Karpas-422 (cell line): ENCODE measurements at regions not wholly inside any gene's neighbourhood (a gene's known extent, or its start where the extent isn't known, plus 50 kb on each side); places are given as distances from the start of the nearest gene placed in this dataset.

Experiments
- DNase-seq: peaks from one replicate; pipeline ENCODE4 v3.0.0-alpha.2; 2015
- H2AFZ ChIP-seq: fragments of 200-600 bp; sonication (generic); 2 replicates; pipeline ENCODE4 v1.6.1; 2014; ENCODE audit warnings: antibody characterized with exemption, low read length, mixed read lengths
- H3K27ac ChIP-seq: fragments of 200-600 bp; sonication (generic); 2 replicates; pipeline ENCODE4 v1.5.1; 2014; ENCODE audit warnings: mild to moderate bottlenecking, low read length, moderate library complexity
- H3K27me3 ChIP-seq: fragments of 200-600 bp; sonication (generic); 2 replicates; pipeline ENCODE4 v1.6.1; 2014; ENCODE audit warnings: low read length, mixed read lengths
- H3K36me3 ChIP-seq: fragments of 200-600 bp; sonication (generic); 2 replicates; pipeline ENCODE4 v1.6.1; 2014; ENCODE audit warnings: low read length, mixed read lengths; ENCODE audit not compliant: insufficient read depth
- H3K4me1 ChIP-seq: fragments of 200-600 bp; sonication (generic); 2 replicates; pipeline ENCODE4 v1.6.1; 2014; ENCODE audit warnings: mild to moderate bottlenecking, low read length, mixed read lengths
- H3K4me2 ChIP-seq: fragments of 200-600 bp; sonication (generic); 2 replicates; pipeline ENCODE4 v1.6.1; 2014; ENCODE audit warnings: low read length, low read depth, mild to moderate bottlenecking; ENCODE audit not compliant: poor library complexity, severe bottlenecking
- H3K4me3 ChIP-seq: fragments of 200-600 bp; sonication (generic); 2 replicates; pipeline ENCODE4 v1.5.1; 2014; ENCODE audit warnings: mild to moderate bottlenecking, antibody characterized with exemption, low read length, mixed read lengths
- H3K79me2 ChIP-seq: fragments of 200-600 bp; sonication (generic); 2 replicates; pipeline ENCODE4 v1.6.1; 2014; ENCODE audit warnings: mild to moderate bottlenecking, low read length, mixed read lengths
- H3K9ac ChIP-seq: fragments of 200-600 bp; sonication (generic); 2 replicates; pipeline ENCODE4 v1.6.0; 2014; ENCODE audit warnings: low read length
- H3K9me2 ChIP-seq: fragments of 200-600 bp; sonication (generic), shearing (Covaris generic); replicated peaks from 2 replicates; pipeline ENCODE4 v1.6.0; 2014; ENCODE audit warnings: mild to moderate bottlenecking, low read length, moderate library complexity; ENCODE audit not compliant: insufficient read depth
- H3K9me3 ChIP-seq: fragments of 300-700, 200-600 bp; sonication (generic); 2 replicates; pipeline ENCODE4 v1.6.1; 2014; ENCODE audit warnings: low read length, mixed read lengths
- H4K20me1 ChIP-seq: fragments of 200-600 bp; sonication (generic); 2 replicates; pipeline ENCODE4 v1.6.1; 2014; ENCODE audit warnings: mild to moderate bottlenecking, antibody characterized with exemption, low read length, low read depth; ENCODE audit not compliant: insufficient read depth

GRCh38 chr18:56112984-56113383, 525.0 kb upstream of the TCF4 start:
- Histone ChIP-seq H3K4me1 (no peaks in the 10 kb centered on the region), H3K4me3 (no peak overlapping the region), H2AFZ (no peak overlapping the region), H3K36me3 (no peaks in the 10 kb centered on the region), H3K79me2 (no peaks in the 10 kb centered on the region), H3K4me2 (no peak overlapping the region), H3K27me3 (no peaks in the 10 kb centered on the region), H3K9ac (no peak overlapping the region), H3K9me3 (no peaks in the 10 kb centered on the region), H3K9me2 (no peaks in the 10 kb centered on the region), H3K27ac (no peak overlapping the region), H4K20me1 (no peaks in the 10 kb centered on the region)
- no peak for DNase-seq

DNA sequence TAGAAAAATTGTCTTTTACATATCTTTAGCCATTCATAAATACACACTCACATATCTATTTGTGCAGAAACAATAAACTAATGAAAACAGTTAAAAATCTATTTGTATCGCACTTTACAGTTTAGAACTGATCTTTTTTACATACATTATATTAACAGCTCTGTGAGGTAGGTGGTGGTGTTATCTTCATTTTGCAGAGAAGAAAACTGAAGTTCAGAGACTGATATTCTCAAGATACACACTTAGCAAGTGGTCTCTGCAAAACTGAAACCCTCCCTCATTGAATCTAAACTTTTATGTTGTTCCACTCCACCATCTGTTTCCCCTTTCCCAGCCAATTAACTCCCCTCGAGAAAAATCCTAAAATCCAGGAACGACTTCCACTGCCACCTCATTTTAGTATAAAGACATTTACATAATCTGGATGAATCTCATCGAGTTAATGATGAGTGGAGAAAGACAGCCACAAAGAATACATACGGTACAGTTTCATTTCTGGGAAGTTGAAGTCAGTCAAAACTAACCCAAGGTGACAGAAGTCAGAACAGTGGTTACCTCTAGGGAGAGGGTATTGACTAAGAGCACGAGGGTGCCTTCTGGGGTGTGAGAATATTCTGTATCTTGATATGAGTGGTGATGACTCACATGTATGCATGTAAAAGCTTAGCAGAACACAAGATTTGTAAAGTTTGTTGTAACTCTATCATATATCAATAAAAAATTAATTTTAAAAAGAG, 524.2 kb upstream of the TCF4 start:
- H3K9ac ChIP-seq: no peak overlapping the region
- no peaks in the 10 kb centered on the region for H3K27me3 ChIP-seq
- H3K79me2 ChIP-seq: no peaks in the 10 kb centered on the region
- H2AFZ ChIP-seq: no peak overlapping the region
- H4K20me1 ChIP-seq: no peaks in the 10 kb centered on the region
- H3K9me2 ChIP-seq: no peaks in the 10 kb centered on the region
- no peak overlapping the region for H3K27ac ChIP-seq
- no peaks in the 10 kb centered on the region for H3K4me1 ChIP-seq
- H3K9me3 ChIP-seq: no peaks in the 10 kb centered on the region
- H3K4me2 ChIP-seq: no peak overlapping the region
- no peak for DNase-seq
- no peaks in the 10 kb centered on the region for H3K36me3 ChIP-seq
- no peak overlapping the region for H3K4me3 ChIP-seq

DNA sequence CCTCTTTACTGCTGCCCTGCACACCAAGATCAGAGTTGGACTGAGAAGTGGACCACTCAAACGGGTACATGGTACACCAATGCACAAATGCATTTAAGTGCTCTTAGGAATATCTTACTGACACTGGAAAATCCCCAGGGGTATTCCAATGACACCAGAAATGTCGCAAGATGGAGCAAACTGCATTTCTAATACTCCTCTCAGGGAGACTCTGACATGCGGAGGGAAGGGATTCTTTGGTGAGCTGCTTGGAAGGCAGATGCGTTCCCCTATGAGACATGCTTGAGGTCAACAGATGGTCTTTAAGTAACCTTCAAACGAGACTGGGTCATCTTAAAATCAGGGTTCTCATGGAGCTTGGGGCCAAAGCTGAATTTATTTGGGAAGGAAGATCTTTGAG, 521.8 kb upstream of the TCF4 start:
- no peaks in the 10 kb centered on the region for H3K79me2 ChIP-seq
- no peak overlapping the region for H3K27ac ChIP-seq
- no peak for DNase-seq
- H3K9ac ChIP-seq: no peak overlapping the region
- H3K4me2 ChIP-seq: no peak overlapping the region
- no peak overlapping the region for H2AFZ ChIP-seq
- H3K36me3 ChIP-seq: no peaks in the 10 kb centered on the region
- H3K4me1 ChIP-seq: no peaks in the 10 kb centered on the region
- no peak overlapping the region for H3K4me3 ChIP-seq
- H3K9me3 ChIP-seq: no peaks in the 10 kb centered on the region
- H4K20me1 ChIP-seq: no peaks in the 10 kb centered on the region
- no peaks in the 10 kb centered on the region for H3K9me2 ChIP-seq
- no peaks in the 10 kb centered on the region for H3K27me3 ChIP-seq

DNA sequence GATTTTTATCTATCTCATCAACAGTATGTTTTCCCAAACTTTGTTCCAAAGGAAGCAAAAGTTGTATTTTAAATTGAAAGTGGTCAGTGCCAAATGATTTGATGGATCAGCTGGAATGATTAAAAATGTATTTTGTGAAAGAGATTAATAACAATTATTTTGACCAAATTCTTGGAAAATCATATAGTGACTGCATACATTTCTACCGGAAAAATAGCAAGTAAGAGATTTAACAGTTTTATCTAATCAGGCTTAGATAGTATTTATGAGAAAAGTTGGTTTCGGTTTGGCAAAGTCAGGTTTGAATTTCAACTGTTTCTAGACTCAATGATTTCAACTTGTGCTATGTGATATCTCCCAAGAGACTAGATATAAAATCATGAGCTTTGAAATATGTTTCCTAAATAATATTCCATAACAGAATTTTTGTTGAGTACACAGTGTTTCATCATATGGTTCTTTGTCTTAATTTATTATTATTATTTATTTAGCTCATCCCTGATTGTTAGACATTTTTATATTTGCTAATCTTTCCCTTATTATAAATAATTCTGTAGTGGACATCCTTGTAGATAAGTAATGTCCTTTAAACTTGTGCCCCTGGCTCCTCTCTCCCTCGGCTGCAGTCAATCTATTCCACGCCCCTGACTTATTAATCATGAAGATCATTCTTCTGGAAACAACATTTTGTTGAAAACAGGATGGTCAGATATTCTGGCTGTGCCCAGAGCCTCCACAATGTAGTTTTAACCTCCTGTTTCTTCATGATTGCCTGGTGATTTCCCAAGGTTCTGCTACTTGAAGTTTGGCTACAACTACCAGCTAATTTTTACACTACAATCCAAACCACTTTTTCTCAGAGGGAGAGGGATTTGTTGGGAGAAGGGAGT, 520.7 kb upstream of the TCF4 start:
- Histone ChIP-seq H3K36me3 (no peaks in the 10 kb centered on the region), H2AFZ (no peak overlapping the region), H3K4me3 (no peak overlapping the region), H3K4me2 (no peak overlapping the region), H3K9me3 (no peaks in the 10 kb centered on the region), H4K20me1 (no peaks in the 10 kb centered on the region), H3K4me1 (no peaks in the 10 kb centered on the region), H3K27me3 (no peaks in the 10 kb centered on the region), H3K9ac (no peak overlapping the region), H3K9me2 (no peaks in the 10 kb centered on the region), H3K27ac (no peak overlapping the region), H3K79me2 (no peaks in the 10 kb centered on the region)
- DNase-seq: no peak

DNA sequence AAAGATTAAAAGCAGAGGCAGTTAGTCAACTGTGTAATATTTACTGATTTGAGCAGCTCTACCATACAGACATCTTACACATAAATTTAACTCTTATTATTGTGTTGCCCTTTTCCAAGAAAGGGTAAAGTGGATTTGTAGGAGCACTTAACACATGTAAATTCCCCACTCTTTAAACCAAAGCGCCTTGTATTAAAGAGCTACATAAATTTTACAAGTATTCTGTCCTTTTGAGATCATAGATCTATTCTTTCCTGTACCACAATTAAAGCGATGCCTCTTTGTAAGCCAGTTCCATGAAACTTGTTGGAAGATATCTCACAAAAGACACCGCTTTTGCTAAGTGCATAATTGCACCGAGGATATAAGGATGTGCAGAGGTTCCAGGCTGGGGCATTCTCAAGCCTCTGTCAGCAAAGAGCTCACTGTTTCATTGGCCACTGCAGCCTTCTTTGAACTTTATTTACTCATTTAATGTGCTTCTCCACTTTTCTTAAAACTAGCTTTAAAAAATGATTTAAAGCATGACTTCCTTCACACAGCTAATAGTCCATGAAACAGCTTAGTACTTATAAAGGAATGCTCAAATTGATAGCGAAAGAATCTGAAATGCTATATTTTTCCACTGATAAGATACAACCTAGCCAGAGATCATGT, 520.0 kb upstream of the TCF4 start:
- H3K9ac ChIP-seq: no peak overlapping the region
- H3K27me3 ChIP-seq: no peaks in the 10 kb centered on the region
- no peak overlapping the region for H3K4me2 ChIP-seq
- no peaks in the 10 kb centered on the region for H3K79me2 ChIP-seq
- H3K9me3 ChIP-seq: no peaks in the 10 kb centered on the region
- H3K9me2 ChIP-seq: no peaks in the 10 kb centered on the region
- DNase-seq: no peak
- no peaks in the 10 kb centered on the region for H3K4me1 ChIP-seq
- no peaks in the 10 kb centered on the region for H4K20me1 ChIP-seq
- no peak overlapping the region for H3K4me3 ChIP-seq
- no peak overlapping the region for H3K27ac ChIP-seq
- H2AFZ ChIP-seq: no peak overlapping the region
- H3K36me3 ChIP-seq: no peaks in the 10 kb centered on the region

DNA sequence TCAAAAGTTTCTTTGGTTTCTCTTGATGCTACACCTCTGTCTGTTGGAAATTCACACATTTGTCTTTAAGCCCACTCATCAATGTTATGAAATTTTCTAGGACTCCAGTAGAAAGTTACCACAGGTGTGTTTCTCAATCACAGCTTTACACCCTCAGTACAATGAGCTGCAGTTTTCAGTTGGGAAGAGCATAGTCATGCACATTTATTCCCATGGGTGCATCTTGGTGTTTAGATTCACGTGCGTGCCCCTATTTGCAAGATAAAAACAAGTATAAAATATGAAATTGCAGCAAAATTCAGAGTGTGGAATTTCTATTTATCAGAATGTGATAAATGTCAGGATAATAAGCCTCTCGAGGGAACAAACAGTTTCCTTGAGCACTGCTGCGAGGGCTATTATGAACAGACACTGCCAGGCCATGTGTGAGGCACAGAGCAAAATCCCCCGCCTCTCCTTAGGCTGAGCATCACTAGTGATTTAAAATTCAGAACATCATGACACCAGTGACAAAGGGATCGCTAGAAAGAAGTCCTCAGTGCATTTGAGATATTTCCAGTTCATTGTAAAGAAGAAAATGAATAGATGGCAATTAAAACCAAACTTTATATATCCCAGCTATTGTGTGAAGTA, 512.2 kb upstream of the TCF4 start:
- no peaks in the 10 kb centered on the region for H3K9me2 ChIP-seq
- H3K79me2 ChIP-seq: no peaks in the 10 kb centered on the region
- H3K4me1 ChIP-seq: no peaks in the 10 kb centered on the region
- no peaks in the 10 kb centered on the region for H3K36me3 ChIP-seq
- no peaks in the 10 kb centered on the region for H4K20me1 ChIP-seq
- no peak for DNase-seq
- H2AFZ ChIP-seq: no peak overlapping the region
- no peaks in the 10 kb centered on the region for H3K9me3 ChIP-seq
- no peak overlapping the region for H3K4me2 ChIP-seq
- H3K9ac ChIP-seq: no peak overlapping the region
- no peaks in the 10 kb centered on the region for H3K27me3 ChIP-seq
- H3K27ac ChIP-seq: no peak overlapping the region
- H3K4me3 ChIP-seq: no peak overlapping the region

- Histone ChIP-seq H3K27ac (no peak overlapping the region), H3K9ac (no peak overlapping the region), H3K9me3 (no peaks in the 10 kb centered on the region), H3K4me1 (no peaks in the 10 kb centered on the region), H4K20me1 (no peaks in the 10 kb centered on the region), H3K36me3 (no peaks in the 10 kb centered on the region), H3K4me3 (no peak overlapping the region), H3K4me2 (no peak overlapping the region), H3K27me3 (no peaks in the 10 kb centered on the region), H3K9me2 (no peaks in the 10 kb centered on the region), H3K79me2 (no peaks in the 10 kb centered on the region), H2AFZ (no peak overlapping the region)
- no peak for DNase-seq
Measured at GRCh38 chr18:56097621-56098020, 509.6 kb upstream of the TCF4 start.

- no peak overlapping the region for H3K4me2 ChIP-seq
Measured at GRCh38 chr18:56096861-56097260, 508.9 kb upstream of the TCF4 start.

More at GRCh38 chr18:56096861-56097260, 508.9 kb upstream of the TCF4 start:
- no peaks in the 10 kb centered on the region for H4K20me1 ChIP-seq
- no peaks in the 10 kb centered on the region for H3K9me2 ChIP-seq
- H3K9me3 ChIP-seq: no peaks in the 10 kb centered on the region
- no peak overlapping the region for H3K4me3 ChIP-seq
- H3K36me3 ChIP-seq: no peaks in the 10 kb centered on the region
- H3K4me1 ChIP-seq: no peaks in the 10 kb centered on the region
- no peak for DNase-seq
- no peaks in the 10 kb centered on the region for H3K27me3 ChIP-seq
- no peaks in the 10 kb centered on the region for H3K79me2 ChIP-seq
- no peak overlapping the region for H3K27ac ChIP-seq
- H2AFZ ChIP-seq: no peak overlapping the region
- no peak overlapping the region for H3K9ac ChIP-seq
